Common myeloid progenitor, CD34-positive (primary cell): ENCODE measurements at regions not wholly inside any gene's neighbourhood (a gene's known extent, or its start where the extent isn't known, plus 50 kb on each side); places are given as distances from the start of the nearest gene placed in this dataset.
A peak's percentile ranks its signal among the peaks of the same experiment; 100 is the strongest.

Experiments
- CTCF ChIA-PET: fragments of 350-600 bp; sonication (Branson Sonifier 250); formaldehyde crosslinking; loops from one replicate; lab custom pipeline; 2021; ENCODE audit warnings: antibody characterized with exemption; lab: Charles Lee
- POLR2A ChIA-PET: fragments of 350-600 bp; sonication (Branson Sonifier 250); formaldehyde crosslinking; loops from one replicate; lab custom pipeline; 2021; ENCODE audit warnings: antibody characterized with exemption; lab: Charles Lee
- DNase-seq, 3 donors: peaks; one replicate each; pipeline versions ENCODE4 v3.0.0 to v3.0.0-alpha.2; 2013
- H3K27ac ChIP-seq, 2 experiments: 1 replicate in 1 of 2; 2 replicates in 1 of 2; pipeline ENCODE4 v1.7.0; 2013; ENCODE audit warnings: inconsistent platforms in 2 of 2, low read length in 2 of 2, mild to moderate bottlenecking in 2 of 2, low read depth in 1 of 2, moderate library complexity in 1 of 2; ENCODE audit not compliant: severe bottlenecking in 2 of 2, insufficient read depth in 1 of 2, poor library complexity in 1 of 2
- H3K27me3 ChIP-seq, 5 experiments: replicated peaks in 2 of 5; 1 replicate in 3 of 5; 2 replicates in 2 of 5; pipeline versions ENCODE4 v1.6.1 to v1.7.0; 2013; ENCODE audit warnings: low read length in 4 of 5, mild to moderate bottlenecking in 2 of 5, moderate library complexity in 2 of 5, inconsistent platforms in 1 of 5; ENCODE audit not compliant: insufficient read depth in 5 of 5, control insufficient read depth in 4 of 5
- H3K36me3 ChIP-seq, 4 experiments: 1 replicate in 2 of 4; 2 replicates in 2 of 4; pipeline versions ENCODE4 v1.6.1 to v1.7.0; 2013; ENCODE audit warnings: low read length in 3 of 4, control low read depth in 1 of 4, mild to moderate bottlenecking in 1 of 4; ENCODE audit not compliant: control insufficient read depth in 4 of 4, insufficient read depth in 4 of 4
- H3K4me1 ChIP-seq, 4 experiments: 1 replicate in 3 of 4; 2 replicates in 1 of 4; pipeline versions ENCODE4 v1.6.1 to v1.7.1; 2013; ENCODE audit warnings: low read length in 3 of 4, mild to moderate bottlenecking in 3 of 4, control low read depth in 1 of 4, inconsistent platforms in 1 of 4, moderate library complexity in 1 of 4; ENCODE audit not compliant: control insufficient read depth in 4 of 4, insufficient read depth in 4 of 4; ENCODE audit errors: control extremely low read depth in 1 of 4
- H3K4me3 ChIP-seq, 7 experiments: 1 replicate in 4 of 7; 2 replicates in 3 of 7; pipeline versions ENCODE4 v1.5.1 to v1.7.0; 2013; ENCODE audit warnings: mild to moderate bottlenecking in 7 of 7, low read length in 6 of 7, moderate library complexity in 6 of 7, inconsistent platforms in 2 of 7, low read depth in 2 of 7, control low read depth in 1 of 7; ENCODE audit not compliant: insufficient read depth in 4 of 7, control insufficient read depth in 1 of 7; ENCODE audit errors: extremely low read depth in 1 of 7
- H3K9me3 ChIP-seq, 5 experiments: 1 replicate in 4 of 5; 2 replicates in 1 of 5; pipeline versions ENCODE4 v1.6.1 to v1.7.1; 2013; ENCODE audit warnings: low read length in 4 of 5, mild to moderate bottlenecking in 2 of 5, inconsistent platforms in 1 of 5, low read depth in 1 of 5, moderate library complexity in 1 of 5; ENCODE audit not compliant: control insufficient read depth in 4 of 5, insufficient read depth in 2 of 5; ENCODE audit errors: control extremely low read depth in 1 of 5
- WGBS: methylation state at CpG from one replicate; pipeline ENCODE4 v1.1.5; 2013; ENCODE audit not compliant: insufficient coverage; 5-methylcytosine and 5-hydroxymethylcytosine counted together

GRCh38 chr3:22746221-22746620 lies 456.9 kb upstream of the UBE2E2 start:
- POLR2A ChIA-PET = no interaction called here
- H3K27ac ChIP-seq = no peak overlapping the region
- H3K9me3 ChIP-seq = no peaks in the 10 kb centered on the region
- H3K4me1 ChIP-seq = no peaks in the 10 kb centered on the region
- DNase-seq = no peak
- no peak overlapping the region for H3K4me3 ChIP-seq
- H3K27me3 ChIP-seq = no peaks in the 10 kb centered on the region
- no peaks in the 10 kb centered on the region for H3K36me3 ChIP-seq
- CTCF ChIA-PET = no interaction called here

- no peaks in the 10 kb centered on the region for H3K36me3 ChIP-seq
- ChIA-PET CTCF (no interaction called here), POLR2A (interaction anchor here (0.6 kb wide), 1 partner anchor 103 kb away, joined by 3 read pairs; no protein-coding TSS in a partner anchor)
- 0% methylated on average over 1 of the region's 3 CpGs for WGBS
- H3K27ac ChIP-seq = no peak overlapping the region
- no peak overlapping the region for H3K4me3 ChIP-seq
- peak in 2 of 3 donors; percentile 2 to 3 for DNase-seq
- H3K27me3 ChIP-seq = no peaks in the 10 kb centered on the region
- H3K9me3 ChIP-seq = no peaks in the 10 kb centered on the region
- H3K4me1 ChIP-seq = no peaks in the 10 kb centered on the region
Measured at GRCh38 chr3:22748453-22749045, 454.6 kb upstream of the UBE2E2 start.

- WGBS = no CpG with 5 or more reads among the region's 3 CpGs
- CTCF ChIA-PET = no interaction called here
- H3K4me1 ChIP-seq = no peaks in the 10 kb centered on the region
- DNase-seq = no peak
- peaks cover 0 to 5% (median 0%) of the 10 kb centered on the region in 5 experiments for H3K9me3 ChIP-seq
- no peak overlapping the region for H3K4me3 ChIP-seq
- no peaks in the 10 kb centered on the region for H3K36me3 ChIP-seq
- no peaks in the 10 kb centered on the region for H3K27me3 ChIP-seq
- H3K27ac ChIP-seq = no peak overlapping the region
- POLR2A ChIA-PET = no interaction called here
Measured at GRCh38 chr3:22759636-22760310, 443.4 kb upstream of the UBE2E2 start.

GRCh38 chr3:22765679-22766078 lies 437.4 kb upstream of the UBE2E2 start:
- no peak for DNase-seq
- Histone ChIP-seq H3K4me1 (no peaks in the 10 kb centered on the region), H3K4me3 (no peak overlapping the region), H3K36me3 (no peaks in the 10 kb centered on the region), H3K9me3 (peaks cover 0 to 5% (median 0%) of the 10 kb centered on the region in 5 experiments), H3K27me3 (no peaks in the 10 kb centered on the region), H3K27ac (no peak overlapping the region)
- ChIA-PET POLR2A (no interaction called here), CTCF (no interaction called here)

GRCh38 chr3:22777834-22778233 lies 425.3 kb upstream of the UBE2E2 start:
- no peaks in the 10 kb centered on the region for H3K36me3 ChIP-seq
- POLR2A ChIA-PET = no interaction called here
- CTCF ChIA-PET = no interaction called here

GRCh38 chr3:22779737-22780136 lies 423.4 kb upstream of the UBE2E2 start:
- Histone ChIP-seq H3K4me1 (no peaks in the 10 kb centered on the region), H3K9me3 (peaks cover 0 to 8% (median 0%) of the 10 kb centered on the region in 5 experiments), H3K27ac (no peak overlapping the region), H3K36me3 (no peaks in the 10 kb centered on the region), H3K27me3 (no peaks in the 10 kb centered on the region), H3K4me3 (no peak overlapping the region)
- POLR2A ChIA-PET = no interaction called here
- 100% methylated on average over 2 of the region's 2 CpGs for WGBS
- CTCF ChIA-PET = no interaction called here
- peak in 1 of 3 donors; percentile 3 for DNase-seq

More at GRCh38 chr3:22777834-22778233, 425.3 kb upstream of the UBE2E2 start:
- peaks cover 0 to 4% (median 0%) of the 10 kb centered on the region in 5 experiments for H3K9me3 ChIP-seq
- H3K4me3 ChIP-seq = no peak overlapping the region
- WGBS = no CpG with 5 or more reads among the region's 1 CpG
- H3K4me1 ChIP-seq = no peaks in the 10 kb centered on the region
- H3K27ac ChIP-seq = no peak overlapping the region
- no peak for DNase-seq
- no peaks in the 10 kb centered on the region for H3K27me3 ChIP-seq

GRCh38 chr3:22792533-22792932 lies 410.6 kb upstream of the UBE2E2 start:
- Histone ChIP-seq H3K4me1 (no peaks in the 10 kb centered on the region), H3K27me3 (peaks cover 0 to 2% (median 0%) of the 10 kb centered on the region in 5 experiments), H3K9me3 (peaks cover 0 to 4% (median 2%) of the 10 kb centered on the region in 5 experiments), H3K27ac (no peak overlapping the region), H3K4me3 (no peak overlapping the region), H3K36me3 (no peaks in the 10 kb centered on the region)
- 89% methylated on average over 3 of the region's 5 CpGs for WGBS
- CTCF ChIA-PET = interaction anchor here (0.6 kb wide), 1 partner anchor 814 kb away, joined by 3 read pairs; no protein-coding TSS in a partner anchor
- no peak for DNase-seq
- POLR2A ChIA-PET = no interaction called here
